VCaP (cell line): ENCODE measurements at regions not wholly inside any gene's neighbourhood (a gene's known extent, or its start where the extent isn't known, plus 50 kb on each side); places are given as distances from the start of the nearest gene placed in this dataset.

Experiments used
- H3K27ac ChIP-seq: fragments of 450-650 bp; 2 replicates; pipeline ENCODE4 v1.5.1; 2017
- TF ChIP-seq, protein P1 (sequence below): fragments of 450-650 bp; conservative IDR thresholded peaks from 2 replicates; pipeline ENCODE4 v1.5.1; 2017; ENCODE audit warnings: mild to moderate bottlenecking, moderate library complexity

DNA sequence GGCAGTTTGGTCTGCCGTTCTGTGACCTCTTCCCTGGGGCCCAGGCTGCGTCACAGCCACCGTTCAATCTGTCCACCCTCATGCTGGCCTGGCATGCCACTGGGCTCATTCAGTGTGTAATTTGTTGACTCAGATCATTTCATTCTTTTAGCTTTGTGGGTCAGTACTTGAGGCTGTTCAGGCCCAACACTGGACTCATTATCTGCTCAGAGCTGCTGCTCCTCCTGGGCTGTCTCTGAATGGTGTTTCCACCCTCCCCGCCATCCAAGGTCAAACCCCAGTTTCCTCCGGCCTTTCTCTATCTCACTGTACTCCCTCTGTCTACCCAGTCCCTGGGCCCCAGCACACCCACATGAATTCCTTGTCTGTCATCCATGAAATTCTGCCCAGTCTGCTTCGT lies 152.4 kb upstream of the NCK2 start:
- H3K27ac ChIP-seq: no peak overlapping the region
- TF ChIP-seq, protein P1, sequence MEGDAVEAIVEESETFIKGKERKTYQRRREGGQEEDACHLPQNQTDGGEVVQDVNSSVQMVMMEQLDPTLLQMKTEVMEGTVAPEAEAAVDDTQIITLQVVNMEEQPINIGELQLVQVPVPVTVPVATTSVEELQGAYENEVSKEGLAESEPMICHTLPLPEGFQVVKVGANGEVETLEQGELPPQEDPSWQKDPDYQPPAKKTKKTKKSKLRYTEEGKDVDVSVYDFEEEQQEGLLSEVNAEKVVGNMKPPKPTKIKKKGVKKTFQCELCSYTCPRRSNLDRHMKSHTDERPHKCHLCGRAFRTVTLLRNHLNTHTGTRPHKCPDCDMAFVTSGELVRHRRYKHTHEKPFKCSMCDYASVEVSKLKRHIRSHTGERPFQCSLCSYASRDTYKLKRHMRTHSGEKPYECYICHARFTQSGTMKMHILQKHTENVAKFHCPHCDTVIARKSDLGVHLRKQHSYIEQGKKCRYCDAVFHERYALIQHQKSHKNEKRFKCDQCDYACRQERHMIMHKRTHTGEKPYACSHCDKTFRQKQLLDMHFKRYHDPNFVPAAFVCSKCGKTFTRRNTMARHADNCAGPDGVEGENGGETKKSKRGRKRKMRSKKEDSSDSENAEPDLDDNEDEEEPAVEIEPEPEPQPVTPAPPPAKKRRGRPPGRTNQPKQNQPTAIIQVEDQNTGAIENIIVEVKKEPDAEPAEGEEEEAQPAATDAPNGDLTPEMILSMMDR: no peak

DNA sequence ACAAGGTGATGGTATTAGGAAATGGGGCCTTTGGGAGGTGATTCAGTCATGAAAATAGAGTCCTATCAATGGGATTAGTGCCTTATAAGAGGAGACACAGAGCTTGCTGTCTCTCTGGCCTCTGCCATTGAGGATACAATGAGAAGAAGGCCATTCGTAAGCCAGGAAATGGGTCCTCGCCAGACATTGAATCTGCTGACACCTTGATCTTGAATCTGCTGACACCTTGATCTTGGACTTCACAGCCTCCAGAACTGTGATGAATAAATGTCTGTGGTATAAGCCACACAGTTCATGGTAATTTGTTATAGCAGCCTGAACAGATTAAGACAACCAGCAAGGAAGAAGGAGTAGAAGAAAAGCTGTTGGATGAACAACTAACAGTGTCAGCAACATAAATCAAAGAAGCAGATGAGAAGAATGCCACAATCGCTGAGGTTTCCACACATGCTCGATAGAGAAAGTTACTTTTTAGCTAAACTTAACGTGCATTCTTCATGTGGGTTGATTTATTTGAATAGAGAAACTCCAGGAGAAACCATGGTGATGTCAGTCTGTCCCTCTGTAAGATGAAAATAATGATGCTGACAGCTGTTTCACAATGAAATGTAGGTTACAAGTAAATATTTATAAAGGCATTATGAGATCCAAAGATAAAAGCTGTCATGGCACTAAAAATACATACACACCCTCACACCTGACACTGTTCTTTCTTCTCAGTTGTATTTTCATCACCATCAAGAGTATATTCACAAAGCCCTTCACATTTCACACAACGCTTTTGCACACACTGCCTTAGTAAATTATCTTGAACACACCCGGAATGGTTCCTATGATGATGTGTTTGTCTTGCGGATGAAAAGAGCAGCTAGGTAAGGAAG lies 153.7 kb upstream of the NCK2 start:
- no peak overlapping the region for H3K27ac ChIP-seq
- TF ChIP-seq, protein P1: no peak

DNA sequence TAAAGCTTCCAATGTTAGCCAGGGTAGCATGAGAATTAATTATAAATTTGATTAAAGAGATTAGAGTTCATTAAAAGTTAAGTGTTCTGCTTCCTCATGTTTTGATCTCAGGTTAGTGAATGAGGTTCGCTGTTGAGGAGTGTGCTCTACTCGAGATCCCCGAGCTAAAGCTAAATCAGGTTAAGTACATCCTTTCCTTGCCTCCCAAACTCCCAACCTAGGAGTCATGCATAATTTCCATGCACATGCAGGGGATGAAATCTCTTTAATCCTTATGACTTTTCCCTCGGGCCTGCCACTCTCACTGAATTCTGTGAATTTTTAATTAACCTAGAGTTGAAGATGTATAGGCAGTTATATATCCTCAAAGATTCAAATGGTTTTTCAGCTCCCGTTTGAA lies 156.1 kb upstream of the NCK2 start:
- TF ChIP-seq, protein P1: no peak
- no peak overlapping the region for H3K27ac ChIP-seq

DNA sequence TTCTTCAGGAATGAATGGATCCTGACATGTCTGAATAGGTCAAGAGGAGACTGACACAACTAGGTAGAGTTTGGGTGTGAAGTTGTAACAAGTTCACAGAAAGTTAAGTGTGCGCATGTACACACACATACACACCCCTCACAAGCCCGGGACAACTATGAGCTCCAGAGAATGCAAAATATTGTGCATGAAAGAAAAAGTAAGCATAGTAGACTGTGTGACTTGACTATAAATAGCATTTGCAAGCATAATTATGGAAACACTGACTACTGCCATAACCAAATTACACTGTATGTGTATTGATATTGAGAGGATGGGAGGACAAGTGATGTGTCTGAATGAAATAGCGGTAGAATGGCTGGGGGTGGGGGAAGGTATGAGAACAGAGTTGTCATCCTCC lies 157.1 kb upstream of the NCK2 start:
- TF ChIP-seq, protein P1: no peak
- H3K27ac ChIP-seq: no peak overlapping the region

DNA sequence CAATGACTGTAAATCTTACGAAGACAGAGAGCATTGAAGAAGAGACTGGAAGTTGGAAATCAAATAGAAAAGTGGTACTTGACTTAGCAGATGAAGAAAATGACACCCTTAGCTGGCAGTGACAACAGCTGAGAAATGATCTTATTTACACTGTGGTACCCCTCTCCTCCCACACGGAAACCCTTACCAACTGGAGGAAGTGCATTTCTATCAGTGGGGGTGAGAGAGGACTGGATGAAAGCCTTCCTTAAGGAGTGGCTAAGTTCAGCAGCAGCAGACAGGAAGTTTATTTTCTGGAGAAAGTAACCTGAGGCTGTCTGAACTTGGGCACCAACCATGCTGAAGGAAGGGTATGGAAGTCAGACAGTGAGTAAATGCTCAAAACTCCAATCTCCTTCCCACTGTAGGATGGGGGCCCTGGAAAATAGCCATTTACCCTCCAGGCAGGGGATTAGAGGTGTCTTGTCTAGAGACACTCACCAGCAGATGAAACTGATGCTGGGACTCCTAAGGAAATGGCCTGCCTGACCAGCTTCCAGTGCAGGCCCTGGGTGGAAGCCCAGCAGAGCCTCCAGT lies 160.2 kb upstream of the NCK2 start:
- TF ChIP-seq, protein P1: no peak
- no peak overlapping the region for H3K27ac ChIP-seq

DNA sequence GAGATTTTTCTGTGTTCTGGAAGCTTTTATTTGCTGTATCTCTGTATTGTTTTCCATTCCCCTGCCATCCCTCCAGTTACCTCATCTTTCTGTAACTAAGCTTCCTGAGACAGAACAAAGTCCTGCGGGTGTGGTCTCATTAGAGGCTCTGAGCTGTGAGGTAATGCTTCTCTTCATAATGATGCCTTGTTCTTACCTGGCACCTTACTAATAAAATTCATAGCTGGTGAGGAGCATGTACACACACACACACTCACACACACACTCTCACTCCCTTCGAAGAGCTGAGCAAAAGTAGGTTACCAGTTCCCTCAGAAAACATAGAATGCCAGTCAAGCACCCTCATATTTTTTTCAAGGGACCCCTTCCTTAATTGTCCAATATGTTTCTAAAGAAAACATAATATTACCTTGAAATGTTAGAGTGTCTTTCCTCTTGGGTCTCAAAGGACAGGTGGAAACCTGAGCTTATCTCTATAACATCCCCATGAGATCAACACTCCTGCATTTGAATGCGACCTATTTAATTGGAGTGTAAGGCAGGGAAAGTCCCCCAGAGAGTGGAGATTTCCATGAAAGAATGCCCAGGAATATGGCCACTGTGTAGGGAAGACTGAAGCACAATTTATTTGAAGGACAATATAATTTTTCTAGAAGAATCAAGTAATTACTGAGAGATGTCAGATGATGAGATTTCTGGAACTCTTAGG lies 161.6 kb upstream of the NCK2 start:
- H3K27ac ChIP-seq: no peak overlapping the region
- TF ChIP-seq, protein P1: no peak

DNA sequence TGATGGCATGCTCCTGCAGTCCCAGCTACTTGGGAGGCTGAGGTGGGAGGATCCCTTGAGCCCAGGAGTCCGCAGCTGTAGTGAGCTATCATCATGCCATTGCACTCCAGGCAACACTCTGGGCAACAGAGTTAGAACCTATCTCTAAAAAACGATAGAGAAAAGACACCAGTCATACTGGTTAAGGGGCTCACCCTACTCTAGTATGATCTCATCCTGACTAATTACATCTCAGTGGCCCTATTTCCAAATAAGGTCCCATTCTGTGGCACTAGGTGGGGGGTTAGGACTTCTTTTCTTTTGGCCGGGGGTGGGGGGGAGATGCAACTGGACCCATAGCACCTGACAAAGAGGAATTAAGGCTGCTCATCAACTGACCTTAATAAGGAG lies 163.2 kb upstream of the NCK2 start:
- no peak overlapping the region for H3K27ac ChIP-seq
- TF ChIP-seq, protein P1: no peak
